ENCODE measurements at regions not wholly inside any gene's neighbourhood (a gene's known extent, or its start where the extent isn't known, plus 50 kb on each side); places are given as distances from the start of the nearest gene placed in this dataset.

DNA sequence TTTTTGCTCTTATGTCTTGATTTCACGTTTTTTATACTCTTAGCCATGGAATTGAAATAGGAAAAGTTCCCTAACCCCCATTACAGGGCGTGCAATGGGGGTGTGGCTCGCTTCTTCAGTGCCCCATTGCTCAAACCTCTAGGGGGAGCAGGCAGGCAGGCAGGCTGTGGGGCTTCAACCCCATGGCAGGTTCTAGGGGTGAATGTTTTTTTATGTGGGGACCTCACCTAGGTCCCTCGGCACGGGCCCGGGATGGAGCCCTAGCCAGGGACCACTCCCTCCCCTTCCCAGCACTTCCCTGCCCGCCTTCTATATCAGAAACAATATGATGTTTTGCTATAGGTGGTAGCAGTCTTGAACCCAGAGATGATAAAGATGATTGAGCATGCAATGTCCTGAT, 221.3 kb upstream of the SMC2 start:
- no peaks in the 10 kb centered on the region for H3K4me1 ChIP-seq (ENCODE audit: insufficient read depth, low read length)

DNA sequence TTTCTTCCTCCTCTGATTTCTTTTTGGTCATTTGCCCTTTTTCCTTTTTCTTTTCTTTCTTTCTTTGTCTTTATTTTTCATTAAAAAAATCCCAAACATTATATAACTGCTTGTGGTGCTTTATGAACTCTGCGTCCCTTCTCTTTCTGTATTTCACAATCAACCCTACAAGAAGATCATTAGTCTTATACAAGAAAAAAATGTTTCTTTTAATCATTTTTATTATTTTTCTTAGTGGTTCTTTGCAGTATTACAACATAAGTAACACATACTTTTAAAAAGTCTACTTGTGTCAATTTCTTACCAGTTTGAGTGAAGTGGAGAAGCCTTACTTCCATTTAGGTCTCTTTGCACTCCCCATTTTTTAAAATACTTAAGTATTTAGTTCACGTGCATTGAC, 212.7 kb upstream of the SMC2 start:
- H3K27ac ChIP-seq (ENCODE audit: low read depth, low read length) = no peak overlapping the region
- H2AFZ ChIP-seq (ENCODE audit: low read length) = no peak overlapping the region
- TF ChIP-seq, protein P1, sequence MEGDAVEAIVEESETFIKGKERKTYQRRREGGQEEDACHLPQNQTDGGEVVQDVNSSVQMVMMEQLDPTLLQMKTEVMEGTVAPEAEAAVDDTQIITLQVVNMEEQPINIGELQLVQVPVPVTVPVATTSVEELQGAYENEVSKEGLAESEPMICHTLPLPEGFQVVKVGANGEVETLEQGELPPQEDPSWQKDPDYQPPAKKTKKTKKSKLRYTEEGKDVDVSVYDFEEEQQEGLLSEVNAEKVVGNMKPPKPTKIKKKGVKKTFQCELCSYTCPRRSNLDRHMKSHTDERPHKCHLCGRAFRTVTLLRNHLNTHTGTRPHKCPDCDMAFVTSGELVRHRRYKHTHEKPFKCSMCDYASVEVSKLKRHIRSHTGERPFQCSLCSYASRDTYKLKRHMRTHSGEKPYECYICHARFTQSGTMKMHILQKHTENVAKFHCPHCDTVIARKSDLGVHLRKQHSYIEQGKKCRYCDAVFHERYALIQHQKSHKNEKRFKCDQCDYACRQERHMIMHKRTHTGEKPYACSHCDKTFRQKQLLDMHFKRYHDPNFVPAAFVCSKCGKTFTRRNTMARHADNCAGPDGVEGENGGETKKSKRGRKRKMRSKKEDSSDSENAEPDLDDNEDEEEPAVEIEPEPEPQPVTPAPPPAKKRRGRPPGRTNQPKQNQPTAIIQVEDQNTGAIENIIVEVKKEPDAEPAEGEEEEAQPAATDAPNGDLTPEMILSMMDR (IDR thresholded peaks at IDR 0.05; ENCODE audit: extremely low read depth, low read depth, low read length) = no peak
- no peak overlapping the region for H3K4me2 ChIP-seq (ENCODE audit: insufficient read depth, low read length)
- no peak for DNase-seq (ENCODE audit: insufficient read length, low spot score, missing footprints)
- no peaks in the 10 kb centered on the region for H3K27me3 ChIP-seq (ENCODE audit: insufficient read depth, low read length)
- H3K4me3 ChIP-seq (ENCODE audit: insufficient read depth, low read length) = no peak overlapping the region
- no peaks in the 10 kb centered on the region for H3K36me3 ChIP-seq (ENCODE audit: insufficient read depth, low read length)
- no peaks in the 10 kb centered on the region for H4K20me1 ChIP-seq (ENCODE audit: insufficient read depth, low read length)
- H3K4me1 ChIP-seq (ENCODE audit: insufficient read depth, low read length) = no peaks in the 10 kb centered on the region
- H3K79me2 ChIP-seq (ENCODE audit: insufficient read depth, low read length) = no peaks in the 10 kb centered on the region
- no peaks in the 10 kb centered on the region for H3K9me3 ChIP-seq (ENCODE audit: low read depth, low read length)

More for the DNA sequence above, 221.3 kb upstream of the SMC2 start:
- TF ChIP-seq, protein P1 (IDR thresholded peaks at IDR 0.05; ENCODE audit: extremely low read depth, low read depth, low read length) = no peak
- H2AFZ ChIP-seq (ENCODE audit: low read length) = no peak overlapping the region
- H3K36me3 ChIP-seq (ENCODE audit: insufficient read depth, low read length) = no peaks in the 10 kb centered on the region
- no peaks in the 10 kb centered on the region for H4K20me1 ChIP-seq (ENCODE audit: insufficient read depth, low read length)
- H3K27ac ChIP-seq (ENCODE audit: low read depth, low read length) = no peak overlapping the region
- no peak overlapping the region for H3K4me3 ChIP-seq (ENCODE audit: insufficient read depth, low read length)
- no peak overlapping the region for H3K4me2 ChIP-seq (ENCODE audit: insufficient read depth, low read length)
- DNase-seq (ENCODE audit: insufficient read length, low spot score, missing footprints) = no peak
- H3K9me3 ChIP-seq (ENCODE audit: low read depth, low read length) = no peaks in the 10 kb centered on the region
- no peaks in the 10 kb centered on the region for H3K79me2 ChIP-seq (ENCODE audit: insufficient read depth, low read length)
- no peaks in the 10 kb centered on the region for H3K27me3 ChIP-seq (ENCODE audit: insufficient read depth, low read length)

DNA sequence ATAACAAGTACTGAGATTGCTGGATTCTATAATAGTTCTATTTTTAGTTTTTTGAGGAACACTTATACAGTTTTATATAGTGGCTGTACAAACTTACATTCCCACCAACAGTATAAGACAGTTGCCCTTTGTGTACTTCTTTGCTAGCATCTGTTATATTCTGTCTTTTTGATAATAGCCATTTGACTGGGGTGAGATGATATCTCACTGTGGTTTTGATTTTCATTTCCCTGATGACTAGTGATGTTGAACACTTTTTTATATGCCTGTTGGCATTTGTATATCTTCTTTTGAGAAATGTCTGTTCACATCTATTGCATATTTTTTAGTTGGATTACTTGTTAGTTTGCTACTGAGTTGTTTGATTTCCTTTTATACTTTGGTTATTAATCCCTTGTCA, 204.1 kb upstream of the SMC2 start:
- TF ChIP-seq, protein P1 (IDR thresholded peaks at IDR 0.05; ENCODE audit: extremely low read depth, low read depth, low read length) = no peak
- DNase-seq (ENCODE audit: insufficient read length, low spot score, missing footprints) = no peak
- H3K27ac ChIP-seq (ENCODE audit: low read depth, low read length) = no peak overlapping the region
- H3K9me3 ChIP-seq (ENCODE audit: low read depth, low read length) = no peaks in the 10 kb centered on the region
- H3K79me2 ChIP-seq (ENCODE audit: insufficient read depth, low read length) = no peaks in the 10 kb centered on the region
- no peak overlapping the region for H3K4me3 ChIP-seq (ENCODE audit: insufficient read depth, low read length)
- no peaks in the 10 kb centered on the region for H3K27me3 ChIP-seq (ENCODE audit: insufficient read depth, low read length)
- H4K20me1 ChIP-seq (ENCODE audit: insufficient read depth, low read length) = no peaks in the 10 kb centered on the region
- H2AFZ ChIP-seq (ENCODE audit: low read length) = no peak overlapping the region
- no peaks in the 10 kb centered on the region for H3K4me1 ChIP-seq (ENCODE audit: insufficient read depth, low read length)
- H3K36me3 ChIP-seq (ENCODE audit: insufficient read depth, low read length) = no peaks in the 10 kb centered on the region
- no peak overlapping the region for H3K4me2 ChIP-seq (ENCODE audit: insufficient read depth, low read length)

DNA sequence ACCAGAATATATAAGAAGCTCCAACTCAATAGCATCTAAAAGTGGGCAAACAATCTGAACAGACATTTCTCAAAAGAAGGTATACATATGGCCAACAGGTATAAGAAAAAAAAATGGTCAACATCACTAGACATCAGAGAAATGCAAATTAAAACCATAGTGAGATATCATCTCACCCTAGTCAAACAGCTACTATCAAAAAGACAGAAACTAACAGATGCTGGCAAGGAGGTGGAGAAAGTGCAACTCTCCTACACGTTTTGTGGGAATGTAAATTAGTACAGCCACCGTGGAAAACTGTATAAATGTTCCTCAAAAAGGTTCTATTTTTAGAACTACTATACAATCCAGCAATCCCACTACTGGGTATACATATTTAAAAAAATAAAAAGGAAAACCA, 199.9 kb upstream of the SMC2 start:
- no peaks in the 10 kb centered on the region for H3K36me3 ChIP-seq (ENCODE audit: insufficient read depth, low read length)
- no peak overlapping the region for H2AFZ ChIP-seq (ENCODE audit: low read length)
- H3K27me3 ChIP-seq (ENCODE audit: insufficient read depth, low read length) = no peaks in the 10 kb centered on the region
- no peak overlapping the region for H3K27ac ChIP-seq (ENCODE audit: low read depth, low read length)
- H3K9me3 ChIP-seq (ENCODE audit: low read depth, low read length) = no peaks in the 10 kb centered on the region
- no peak overlapping the region for H3K4me3 ChIP-seq (ENCODE audit: insufficient read depth, low read length)
- H3K79me2 ChIP-seq (ENCODE audit: insufficient read depth, low read length) = no peaks in the 10 kb centered on the region
- H3K4me2 ChIP-seq (ENCODE audit: insufficient read depth, low read length) = no peak overlapping the region
- H3K4me1 ChIP-seq (ENCODE audit: insufficient read depth, low read length) = no peaks in the 10 kb centered on the region
- no peaks in the 10 kb centered on the region for H4K20me1 ChIP-seq (ENCODE audit: insufficient read depth, low read length)
- TF ChIP-seq, protein P1 (IDR thresholded peaks at IDR 0.05; ENCODE audit: extremely low read depth, low read depth, low read length) = no peak
- DNase-seq (ENCODE audit: insufficient read length, low spot score, missing footprints) = no peak
